Epithelial cell of esophagus (primary cell): ENCODE measurements at regions not wholly inside any gene's neighbourhood (a gene's known extent, or its start where the extent isn't known, plus 50 kb on each side); places are given as distances from the start of the nearest gene placed in this dataset.

ENCODE experiments used
- DNase-seq: peaks from one replicate; pipeline ENCODE4 v3.0.0; 2010; ENCODE audit warnings: low read depth
- H3K4me3 ChIP-seq: 2 replicates; pipeline ENCODE4 v1.5.1; 2011; ENCODE audit warnings: mild to moderate bottlenecking, low read length, control low read depth
- CTCF ChIP-seq: IDR thresholded peaks from 2 replicates; pipeline ENCODE4 v1.5.1; 2011; ENCODE audit warnings: low read depth, mild to moderate bottlenecking, low read length, control low read depth, inconsistent platforms; ENCODE audit not compliant: insufficient read depth; ENCODE audit errors: missing control alignments

- H3K4me3 ChIP-seq = no peak overlapping the region
- DNase-seq = no peak
- no peak for TF ChIP-seq CTCF
Measured at GRCh38 chr1:157410457-157410856, 141.9 kb downstream of the FCRL5 start.

GRCh38 chr1:157409927-157410326, 142.4 kb downstream of the FCRL5 start:
- no peak for DNase-seq
- no peak for TF ChIP-seq CTCF
- no peak overlapping the region for H3K4me3 ChIP-seq

GRCh38 chr1:157407917-157408525, 144.3 kb downstream of the FCRL5 start:
- TF ChIP-seq CTCF = no peak
- no peak overlapping the region for H3K4me3 ChIP-seq
- no peak for DNase-seq

- H3K4me3 ChIP-seq = no peak overlapping the region
- no peak for DNase-seq
- TF ChIP-seq CTCF = no peak
Measured at GRCh38 chr1:157407367-157407766, 144.9 kb downstream of the FCRL5 start.

- DNase-seq = no peak
Measured at GRCh38 chr1:157405662-157406061, 146.7 kb downstream of the FCRL5 start.

GRCh38 chr1:157404614-157405013, 147.7 kb downstream of the FCRL5 start:
- no peak for TF ChIP-seq CTCF
- no peak for DNase-seq
- H3K4me3 ChIP-seq = no peak overlapping the region

More at GRCh38 chr1:157405662-157406061, 146.7 kb downstream of the FCRL5 start:
- H3K4me3 ChIP-seq = no peak overlapping the region
- no peak for TF ChIP-seq CTCF

- no peak for DNase-seq
- TF ChIP-seq CTCF = no peak
- H3K4me3 ChIP-seq = no peak overlapping the region
Measured at GRCh38 chr1:157404063-157404501, 148.2 kb downstream of the FCRL5 start.
